ENCODE measurements at regions not wholly inside any gene's neighbourhood (a gene's known extent, or its start where the extent isn't known, plus 50 kb on each side); places are given as distances from the start of the nearest gene placed in this dataset.

DNA sequence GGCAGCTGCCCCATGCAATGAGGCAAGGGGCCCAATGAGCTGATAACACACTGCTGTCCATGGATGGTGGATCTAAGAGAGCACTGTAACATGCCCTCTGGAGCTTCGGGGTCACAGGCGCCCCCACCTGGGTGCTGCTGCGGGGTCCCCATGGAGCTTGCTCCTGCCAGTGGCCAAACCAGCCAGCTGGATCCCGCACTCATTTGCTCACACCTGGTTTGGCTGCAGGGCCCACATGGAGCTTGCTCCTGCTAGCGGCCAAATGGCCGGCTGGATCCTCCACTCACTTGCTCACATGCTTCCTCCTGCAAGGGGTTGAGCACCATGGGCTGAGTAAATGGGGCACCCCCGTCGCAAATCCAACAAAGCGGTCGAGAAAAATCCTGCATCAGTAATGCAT, 68.3 kb upstream of the ARL15 start:
- TF ChIP-seq, protein P1, sequence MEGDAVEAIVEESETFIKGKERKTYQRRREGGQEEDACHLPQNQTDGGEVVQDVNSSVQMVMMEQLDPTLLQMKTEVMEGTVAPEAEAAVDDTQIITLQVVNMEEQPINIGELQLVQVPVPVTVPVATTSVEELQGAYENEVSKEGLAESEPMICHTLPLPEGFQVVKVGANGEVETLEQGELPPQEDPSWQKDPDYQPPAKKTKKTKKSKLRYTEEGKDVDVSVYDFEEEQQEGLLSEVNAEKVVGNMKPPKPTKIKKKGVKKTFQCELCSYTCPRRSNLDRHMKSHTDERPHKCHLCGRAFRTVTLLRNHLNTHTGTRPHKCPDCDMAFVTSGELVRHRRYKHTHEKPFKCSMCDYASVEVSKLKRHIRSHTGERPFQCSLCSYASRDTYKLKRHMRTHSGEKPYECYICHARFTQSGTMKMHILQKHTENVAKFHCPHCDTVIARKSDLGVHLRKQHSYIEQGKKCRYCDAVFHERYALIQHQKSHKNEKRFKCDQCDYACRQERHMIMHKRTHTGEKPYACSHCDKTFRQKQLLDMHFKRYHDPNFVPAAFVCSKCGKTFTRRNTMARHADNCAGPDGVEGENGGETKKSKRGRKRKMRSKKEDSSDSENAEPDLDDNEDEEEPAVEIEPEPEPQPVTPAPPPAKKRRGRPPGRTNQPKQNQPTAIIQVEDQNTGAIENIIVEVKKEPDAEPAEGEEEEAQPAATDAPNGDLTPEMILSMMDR (IDR thresholded peaks at IDR 0.05) = no peak
- no peak for TF ChIP-seq EZH2 (IDR thresholded peaks at IDR 0.05; ENCODE audit: borderline replicate concordance, insufficient read depth, low read depth, low read length, poor library complexity, severe bottlenecking)
